GM18499 (cell line): ENCODE measurements at regions not wholly inside any gene's neighbourhood (a gene's known extent, or its start where the extent isn't known, plus 50 kb on each side); places are given as distances from the start of the nearest gene placed in this dataset.

Source experiments
- ATAC-seq: cut with Tn5 transposase; IDR thresholded peaks from one replicate; pipeline ENCODE4 v1.9.1; 2021; ENCODE audit warnings: moderate number of reproducible peaks; ENCODE audit not compliant: insufficient read depth, unreplicated experiment

- no peak for ATAC-seq
These were observed 424.4 kb downstream of the PMP22 start for GRCh38 chr17:14840616-14841231.

GRCh38 chr17:14838567-14838966 is 426.6 kb downstream of the PMP22 start:
- no peak for ATAC-seq

DNA sequence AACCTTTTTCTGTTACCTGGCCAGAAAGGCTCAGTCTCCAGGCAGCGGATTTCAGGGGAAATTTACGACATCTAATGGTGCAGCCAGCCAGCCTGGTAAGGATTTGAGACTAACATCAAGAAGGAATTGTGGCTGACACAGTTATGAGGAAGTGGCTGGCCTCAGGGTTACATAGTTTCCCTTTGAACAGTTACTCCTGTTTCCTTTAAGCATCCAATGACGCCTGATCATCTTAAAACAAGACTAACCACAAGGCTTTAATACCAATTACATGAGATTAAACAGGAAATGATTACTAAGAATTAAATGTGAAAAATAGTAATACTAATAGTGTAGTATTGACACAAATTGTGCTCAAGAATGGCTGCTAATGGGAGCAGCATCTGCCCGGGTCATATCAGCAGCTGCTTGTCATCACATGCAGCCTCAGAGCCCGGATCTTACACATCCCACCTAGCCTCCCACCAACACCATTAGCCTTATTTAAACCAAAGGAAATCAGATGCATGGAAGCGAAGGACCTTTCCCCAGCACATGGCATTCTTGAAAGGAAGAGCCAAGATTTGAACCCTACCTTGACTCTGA is 431.8 kb downstream of the PMP22 start:
- ATAC-seq: no peak

- ATAC-seq: no peak
These were observed 433.6 kb downstream of the PMP22 start for GRCh38 chr17:14831491-14831890.

DNA sequence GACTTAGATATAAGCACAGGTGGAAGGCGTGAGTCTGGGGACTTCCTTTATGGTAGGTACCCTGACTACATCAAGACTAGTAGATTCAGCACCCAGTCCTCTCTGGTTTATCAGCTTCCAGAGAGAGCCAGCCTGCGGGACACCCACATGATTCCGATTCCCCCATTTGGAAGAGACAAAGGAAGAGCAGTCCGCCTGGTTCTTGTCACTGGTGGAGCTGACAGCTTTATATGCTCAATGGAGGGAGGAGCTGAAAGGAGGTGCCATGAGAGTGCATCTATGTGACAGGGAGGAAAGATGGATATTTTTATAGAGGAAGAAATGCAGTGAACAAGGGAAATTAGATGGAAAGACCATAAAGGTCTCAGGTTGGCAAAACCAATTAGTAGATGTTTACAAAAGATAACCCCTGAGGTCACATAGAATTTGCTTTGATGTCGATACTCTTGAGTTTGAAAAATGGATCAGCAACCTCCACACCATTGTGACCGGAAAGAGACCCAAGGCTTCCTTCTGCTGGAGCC is 437.7 kb downstream of the PMP22 start:
- ATAC-seq: no peak

DNA sequence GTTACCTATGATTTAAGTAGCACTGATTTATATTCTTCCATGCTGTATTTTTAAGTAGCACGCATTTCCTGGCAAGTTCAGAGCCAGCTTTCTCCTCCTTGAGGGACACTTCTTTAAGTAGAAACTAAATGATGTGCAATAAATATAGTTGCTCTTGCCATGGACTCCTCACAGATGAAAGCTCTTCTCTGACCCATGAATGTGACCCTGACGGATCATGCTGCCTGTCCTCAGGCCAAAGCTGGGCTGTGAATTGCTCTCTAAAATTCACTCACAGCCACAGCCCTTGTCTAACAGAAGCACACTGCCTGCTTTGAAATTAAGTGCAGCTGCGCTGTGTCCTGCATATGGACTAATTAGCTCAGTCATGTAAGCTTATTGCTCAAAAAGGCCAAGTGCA is 438.8 kb downstream of the PMP22 start:
- ATAC-seq: no peak

DNA sequence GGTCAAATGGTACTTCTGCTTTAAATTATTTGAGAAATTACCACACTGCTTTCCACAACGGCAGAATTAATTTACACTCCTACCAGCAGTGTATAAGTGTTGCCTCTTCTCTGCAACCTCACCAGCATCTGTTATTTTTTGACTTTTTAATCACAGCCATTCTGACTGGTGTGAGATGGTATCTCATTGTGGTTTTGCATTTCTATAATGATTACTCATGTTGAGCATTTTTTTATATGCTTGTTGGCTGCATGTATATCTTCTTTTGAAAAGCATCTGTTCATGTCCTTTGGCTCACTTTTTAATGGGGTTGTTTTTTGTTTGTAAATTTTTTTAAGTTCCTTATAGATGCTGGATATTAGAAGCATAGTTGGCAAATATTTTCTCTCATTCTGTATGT is 446.7 kb downstream of the PMP22 start:
- no peak for ATAC-seq

DNA sequence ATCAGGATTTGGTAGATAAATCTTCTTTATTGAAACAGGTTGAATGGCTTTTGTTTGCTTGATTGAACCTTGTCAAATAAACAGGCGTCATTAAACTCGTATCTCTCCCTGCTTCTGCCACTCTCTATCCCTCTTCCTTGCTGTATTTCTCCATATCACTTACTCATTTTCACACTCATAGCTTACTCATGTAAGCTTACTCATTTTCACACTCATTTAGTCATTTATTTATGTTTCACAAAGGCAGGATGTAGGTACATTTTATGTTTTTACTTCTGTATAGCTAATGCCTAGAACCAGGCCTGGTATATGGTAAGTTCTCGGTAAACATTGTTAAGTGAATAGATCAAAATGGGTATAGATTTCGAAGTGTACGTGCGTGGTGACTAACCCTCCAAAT is 450.0 kb downstream of the PMP22 start:
- ATAC-seq: no peak

GRCh38 chr17:14813649-14814370 is 451.3 kb downstream of the PMP22 start:
- ATAC-seq: no peak

DNA sequence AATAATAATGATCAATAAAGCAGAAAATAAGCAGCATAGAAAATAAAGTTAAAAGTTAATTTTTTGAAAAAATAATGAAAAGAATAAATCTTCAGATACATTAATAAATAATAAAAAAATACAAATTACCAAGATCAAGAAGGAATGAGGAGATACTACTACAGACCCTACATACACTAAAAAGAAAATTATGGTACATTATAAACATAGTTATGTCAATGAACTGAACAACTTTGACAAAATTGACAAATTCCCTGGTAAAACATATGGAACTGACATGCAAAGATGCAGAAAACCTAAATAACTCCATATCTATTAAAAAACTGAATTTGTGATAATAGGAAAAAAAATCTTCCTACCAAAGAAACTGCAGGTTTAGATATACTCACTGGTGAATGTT is 456.7 kb downstream of the PMP22 start:
- ATAC-seq: no peak

DNA sequence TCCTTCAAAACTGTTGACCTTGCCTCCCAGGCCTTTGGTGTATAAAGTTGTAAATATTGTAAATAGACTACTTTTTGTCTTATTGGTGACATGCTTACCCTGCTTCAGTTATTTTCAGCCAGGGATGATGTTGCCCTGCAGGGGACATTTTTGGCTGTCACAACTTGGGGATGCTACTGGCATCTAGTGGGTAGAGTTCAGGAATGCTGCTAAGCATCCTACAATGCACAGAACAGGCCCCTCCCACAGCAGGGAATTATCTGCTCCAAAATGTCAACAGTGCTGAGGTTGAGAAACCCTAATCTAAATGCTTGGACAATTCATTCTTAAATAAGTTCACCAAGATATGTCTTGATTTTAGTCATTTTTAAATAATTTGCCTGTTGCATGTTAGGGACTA is 459.8 kb downstream of the PMP22 start:
- no peak for ATAC-seq

DNA sequence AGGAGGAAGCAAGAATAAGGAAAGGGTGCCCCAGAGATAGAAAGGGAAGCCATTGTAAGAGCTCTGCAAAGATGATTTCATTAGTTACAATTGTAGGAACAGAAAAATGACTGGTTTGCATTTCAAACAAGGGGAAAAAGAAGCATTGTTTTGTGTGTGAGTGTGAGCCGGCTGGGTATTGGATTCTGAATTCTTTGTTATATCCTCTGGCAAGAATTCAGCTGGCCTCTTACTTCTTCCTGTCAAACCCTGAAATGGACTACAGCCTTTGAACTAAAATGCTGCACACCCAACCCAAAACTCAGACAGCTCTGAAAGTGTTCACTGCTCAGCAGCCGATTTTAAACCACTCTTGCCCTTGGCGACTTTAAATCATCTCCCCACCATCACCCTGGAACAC is 461.3 kb downstream of the PMP22 start:
- no peak for ATAC-seq

- ATAC-seq: no peak
These were observed 467.3 kb downstream of the PMP22 start for GRCh38 chr17:14797801-14798200.

- ATAC-seq: no peak
These were observed 468.1 kb downstream of the PMP22 start for GRCh38 chr17:14797021-14797420.

GRCh38 chr17:14794961-14795360 is 470.2 kb downstream of the PMP22 start:
- no peak for ATAC-seq

DNA sequence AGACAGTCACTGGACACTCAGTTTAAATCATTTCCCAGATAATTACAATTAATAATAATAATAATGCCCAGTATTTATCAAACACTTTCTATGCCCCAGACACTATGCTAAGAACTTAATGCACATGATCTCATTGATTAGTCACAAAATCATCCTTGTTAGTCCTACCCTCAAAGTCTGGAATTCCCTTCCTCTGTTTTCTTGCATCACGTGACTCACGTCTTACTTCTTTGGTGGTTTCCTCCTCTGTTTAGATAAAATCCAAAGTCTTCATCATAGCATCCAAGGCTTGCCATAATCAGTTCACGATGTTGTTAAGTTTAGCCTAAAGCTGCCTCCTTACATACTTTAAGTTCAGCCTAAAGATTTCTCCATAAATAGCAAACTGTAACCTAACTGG is 471.9 kb downstream of the PMP22 start:
- ATAC-seq: no peak

- no peak for ATAC-seq
These were observed 472.4 kb downstream of the PMP22 start for GRCh38 chr17:14792746-14793145.

GRCh38 chr17:14791221-14791620 is 473.9 kb downstream of the PMP22 start:
- no peak for ATAC-seq

GRCh38 chr17:14790521-14790920 is 474.6 kb downstream of the PMP22 start:
- no peak for ATAC-seq

DNA sequence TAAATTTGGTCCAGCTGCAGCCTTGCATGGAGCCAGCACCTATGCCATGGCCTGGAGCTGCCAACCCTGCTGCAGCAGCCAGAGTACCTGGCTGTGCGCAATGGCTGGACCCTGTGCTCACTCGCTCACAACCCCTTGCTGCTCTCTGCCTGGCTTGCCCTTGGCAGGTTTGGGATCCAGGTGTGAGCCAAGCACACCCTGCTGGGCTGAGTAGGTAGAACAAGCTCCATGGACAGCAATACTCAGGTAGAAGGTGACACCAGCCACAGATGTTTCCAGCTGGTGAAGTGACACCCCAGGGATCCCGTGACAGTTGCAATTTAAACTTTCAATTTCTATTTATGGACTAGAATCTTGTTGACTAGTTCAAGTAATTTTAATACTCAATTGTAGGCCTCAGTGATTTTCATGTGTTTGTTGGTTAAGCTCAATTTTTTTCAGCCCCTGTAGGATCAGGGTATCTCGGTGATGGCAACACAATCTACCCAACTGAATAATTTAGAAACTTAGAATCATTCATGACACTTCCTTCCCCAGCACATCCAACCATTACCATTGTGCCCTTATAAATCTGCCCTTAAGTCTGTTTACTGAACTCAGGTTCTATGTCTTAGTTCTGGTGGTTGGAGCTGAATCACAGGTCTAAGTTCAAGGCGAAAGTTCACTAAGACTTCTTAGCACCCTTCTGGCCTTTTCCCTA is 480.0 kb downstream of the PMP22 start:
- no peak for ATAC-seq

DNA sequence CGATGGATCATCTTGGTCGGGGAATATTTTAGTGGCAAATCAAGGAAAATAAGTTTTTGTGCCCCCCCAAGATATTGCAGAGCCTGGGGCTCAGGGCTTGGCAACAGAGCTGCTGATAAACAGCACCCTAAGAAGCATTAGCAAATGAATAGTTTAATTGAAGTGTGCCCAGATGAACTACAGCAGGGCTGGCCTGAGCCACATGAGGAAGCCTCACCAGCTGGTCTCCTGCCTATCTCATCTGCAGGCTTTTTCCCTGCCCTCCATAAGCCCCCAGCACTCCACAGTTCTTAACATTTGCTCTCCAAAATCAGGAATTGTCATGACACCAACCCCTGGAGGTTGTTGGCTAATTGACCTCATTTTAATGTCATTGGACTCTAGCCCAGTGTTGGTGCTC is 480.2 kb downstream of the HS3ST3B1 start:
- ATAC-seq: no peak
